Uterus (tissue), 2 donors: ENCODE measurements at regions not wholly inside any gene's neighbourhood (a gene's known extent, or its start where the extent isn't known, plus 50 kb on each side); places are given as distances from the start of the nearest gene placed in this dataset.

Experiments
- POLR2A ChIP-seq, 2 donors: fragments of 450-650 bp; IDR thresholded peaks; one replicate each; pipeline ENCODE4 v1.6.1; 2016; ENCODE audit warnings: antibody characterized with exemption in 2 of 2, mild to moderate bottlenecking in 1 of 2, moderate library complexity in 1 of 2
- TF ChIP-seq, protein P1 (sequence below), 4 experiments: fragments of 200-600 bp in 2 of 4; fragments of 450-650 bp in 2 of 4; sonication (generic) in 2 of 4; IDR thresholded peaks; one replicate each; pipeline ENCODE4 v1.5.1; 2016 to 2019; ENCODE audit warnings: antibody characterized with exemption in 4 of 4, mild to moderate bottlenecking in 2 of 4, moderate library complexity in 1 of 4

DNA sequence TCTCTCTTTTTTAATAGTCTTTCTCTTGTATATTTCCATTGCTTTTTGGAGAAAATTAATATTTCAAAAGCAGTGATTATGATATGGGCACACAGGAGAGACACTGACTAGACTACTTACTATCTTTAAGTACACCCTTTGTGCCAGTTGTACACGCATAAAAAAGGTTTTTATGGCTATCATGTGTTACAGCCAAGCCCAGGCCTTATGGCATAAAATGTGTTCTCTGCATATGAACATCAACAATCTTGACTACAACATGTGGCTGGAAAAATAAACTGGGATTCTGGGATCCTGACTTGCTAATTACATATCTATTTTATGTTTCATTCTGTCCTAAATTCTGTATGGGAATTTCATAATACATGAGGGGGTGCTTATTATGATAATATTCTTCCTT is 1401.8 kb downstream of the SLITRK5 start:
- TF ChIP-seq, protein P1, sequence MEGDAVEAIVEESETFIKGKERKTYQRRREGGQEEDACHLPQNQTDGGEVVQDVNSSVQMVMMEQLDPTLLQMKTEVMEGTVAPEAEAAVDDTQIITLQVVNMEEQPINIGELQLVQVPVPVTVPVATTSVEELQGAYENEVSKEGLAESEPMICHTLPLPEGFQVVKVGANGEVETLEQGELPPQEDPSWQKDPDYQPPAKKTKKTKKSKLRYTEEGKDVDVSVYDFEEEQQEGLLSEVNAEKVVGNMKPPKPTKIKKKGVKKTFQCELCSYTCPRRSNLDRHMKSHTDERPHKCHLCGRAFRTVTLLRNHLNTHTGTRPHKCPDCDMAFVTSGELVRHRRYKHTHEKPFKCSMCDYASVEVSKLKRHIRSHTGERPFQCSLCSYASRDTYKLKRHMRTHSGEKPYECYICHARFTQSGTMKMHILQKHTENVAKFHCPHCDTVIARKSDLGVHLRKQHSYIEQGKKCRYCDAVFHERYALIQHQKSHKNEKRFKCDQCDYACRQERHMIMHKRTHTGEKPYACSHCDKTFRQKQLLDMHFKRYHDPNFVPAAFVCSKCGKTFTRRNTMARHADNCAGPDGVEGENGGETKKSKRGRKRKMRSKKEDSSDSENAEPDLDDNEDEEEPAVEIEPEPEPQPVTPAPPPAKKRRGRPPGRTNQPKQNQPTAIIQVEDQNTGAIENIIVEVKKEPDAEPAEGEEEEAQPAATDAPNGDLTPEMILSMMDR (IDR thresholded peaks at IDR 0.05) = no peak
- no peak for TF ChIP-seq POLR2A (IDR thresholded peaks at IDR 0.05)
